IPS-18a (cell line): ENCODE measurements at regions not wholly inside any gene's neighbourhood (a gene's known extent, or its start where the extent isn't known, plus 50 kb on each side); places are given as distances from the start of the nearest gene placed in this dataset.
"Not testable (repeated sequence)": the region's sequence is repeated elsewhere in the genome, so short reads cannot be mapped to it uniquely, and the experiment has no call there.

Experiments
- H3K27ac ChIP-seq: one replicate; pipeline ENCODE4 v1.5.1; 2013; ENCODE audit warnings: low read length
- H3K27me3 ChIP-seq: one replicate; pipeline ENCODE4 v1.6.1; 2013; ENCODE audit warnings: mild to moderate bottlenecking, low read length; ENCODE audit not compliant: control insufficient read depth, insufficient read depth
- H3K36me3 ChIP-seq: one replicate; pipeline ENCODE4 v1.6.1; 2013; ENCODE audit warnings: low read depth, low read length; ENCODE audit not compliant: control insufficient read depth
- H3K4me1 ChIP-seq: one replicate; pipeline ENCODE4 v1.6.1; 2013; ENCODE audit warnings: low read depth, low read length; ENCODE audit not compliant: control insufficient read depth
- H3K4me3 ChIP-seq: one replicate; pipeline ENCODE4 v1.5.1; 2013; ENCODE audit warnings: low read length
- H3K9ac ChIP-seq: one replicate; pipeline ENCODE4 v1.6.1; 2013; ENCODE audit warnings: mild to moderate bottlenecking, low read length, moderate library complexity
- H3K9me3 ChIP-seq: one replicate; pipeline ENCODE4 v1.6.1; 2013; ENCODE audit warnings: low read depth, low read length; ENCODE audit not compliant: control insufficient read depth

GRCh38 chr3:180420016-180420415 lies 181.9 kb upstream of the TTC14 start:
- Histone ChIP-seq H3K27ac (no peak overlapping the region), H3K9ac (no peak overlapping the region), H3K36me3 (no peaks in the 10 kb centered on the region), H3K4me1 (no peaks in the 10 kb centered on the region), H3K27me3 (no peaks in the 10 kb centered on the region), H3K4me3 (no peak overlapping the region), H3K9me3 (no peaks in the 10 kb centered on the region)

DNA sequence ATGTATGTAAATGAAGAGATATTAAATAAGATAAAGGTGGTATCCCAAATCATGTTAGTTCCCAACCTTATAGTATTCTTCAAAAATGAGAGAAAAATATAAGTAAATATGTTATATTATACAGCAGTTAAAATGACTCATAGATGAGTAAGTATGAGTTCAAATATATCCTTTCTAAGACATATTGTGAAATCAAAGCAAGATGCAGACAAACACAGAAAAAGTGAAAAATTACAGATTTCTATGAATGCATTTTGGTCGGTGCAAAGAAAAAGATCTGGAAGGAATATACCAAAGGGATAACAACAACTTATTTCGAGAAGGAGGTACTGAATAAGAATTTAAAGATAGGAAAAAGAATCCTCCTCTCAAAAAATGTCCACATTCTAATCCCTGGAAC lies 181.2 kb upstream of the TTC14 start:
- H3K27ac ChIP-seq, result no peak overlapping the region
- no peak overlapping the region for H3K9ac ChIP-seq

DNA sequence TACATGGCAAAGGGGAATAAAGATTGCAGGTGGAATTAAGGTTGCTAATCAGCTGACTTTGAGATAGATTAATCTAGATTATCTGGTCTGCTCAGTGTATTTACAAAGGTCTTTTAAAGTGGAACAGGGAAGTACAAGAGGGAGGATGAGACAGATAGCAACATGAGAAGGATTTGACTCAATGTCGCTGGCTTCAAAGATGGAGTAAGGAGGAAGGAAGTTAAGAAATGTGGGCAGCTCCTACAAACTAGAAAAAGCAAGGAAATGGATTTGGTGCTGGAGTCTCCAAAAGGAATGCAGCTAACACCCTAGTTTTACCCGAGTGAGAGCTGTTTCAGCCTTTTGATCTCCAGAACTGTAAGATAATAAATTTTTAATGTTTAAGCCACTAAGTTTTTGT lies 180.7 kb upstream of the TTC14 start:
- no peaks in the 10 kb centered on the region for H3K36me3 ChIP-seq
- H3K4me1 ChIP-seq, result no peaks in the 10 kb centered on the region
- no peak overlapping the region for H3K4me3 ChIP-seq
- no peaks in the 10 kb centered on the region for H3K9me3 ChIP-seq
- H3K27me3 ChIP-seq, result no peaks in the 10 kb centered on the region
- no peak overlapping the region for H3K9ac ChIP-seq
- H3K27ac ChIP-seq, result no peak overlapping the region

More for the DNA sequence above, 181.2 kb upstream of the TTC14 start:
- Histone ChIP-seq H3K27me3 (no peaks in the 10 kb centered on the region), H3K4me3 (no peak overlapping the region), H3K4me1 (no peaks in the 10 kb centered on the region), H3K36me3 (no peaks in the 10 kb centered on the region), H3K9me3 (no peaks in the 10 kb centered on the region)

DNA sequence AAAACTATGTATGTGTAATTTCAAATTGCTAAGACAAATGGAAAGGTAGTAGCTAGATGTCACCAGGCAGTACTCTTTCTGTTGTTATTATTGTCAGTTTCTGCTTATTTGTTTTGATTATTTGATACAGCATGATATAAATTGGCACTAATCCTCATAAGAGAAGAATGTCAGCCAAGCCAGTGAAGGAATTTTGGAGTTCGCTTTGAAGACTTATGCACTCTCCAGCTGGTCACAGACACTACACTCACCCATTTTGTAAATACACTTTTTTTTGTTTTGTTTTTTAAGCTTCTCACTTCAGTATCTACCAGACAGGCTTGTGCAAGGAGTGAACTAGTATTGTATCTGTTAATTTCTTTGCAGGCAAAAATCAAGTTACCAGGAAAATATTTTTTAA lies 180.2 kb upstream of the TTC14 start:
- Histone ChIP-seq H3K27ac (no peak overlapping the region), H3K9me3 (no peaks in the 10 kb centered on the region), H3K36me3 (no peaks in the 10 kb centered on the region), H3K9ac (no peak overlapping the region), H3K4me1 (no peaks in the 10 kb centered on the region), H3K27me3 (no peaks in the 10 kb centered on the region), H3K4me3 (no peak overlapping the region)

DNA sequence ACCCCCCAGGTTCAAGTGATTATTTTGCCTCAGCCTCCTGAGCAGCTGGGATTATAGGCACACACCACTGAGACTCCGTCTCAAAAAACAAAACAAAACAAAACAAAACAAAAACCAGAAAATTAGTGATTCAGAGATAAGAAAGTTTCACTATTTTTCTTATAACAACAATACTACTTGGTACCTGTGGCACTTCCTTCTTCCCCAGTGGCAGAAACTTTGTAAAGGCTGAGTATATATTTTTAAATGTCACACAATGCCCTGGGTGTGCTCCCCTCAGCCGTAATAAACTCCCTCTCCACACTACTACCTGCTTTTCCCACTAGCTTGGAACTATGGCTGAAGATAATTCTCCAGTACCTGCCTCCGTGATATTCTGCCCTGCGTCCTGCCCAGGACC lies 177.7 kb upstream of the TTC14 start:
- H3K9ac ChIP-seq, H3K4me1 ChIP-seq, H3K9me3 ChIP-seq, H3K27ac ChIP-seq, H3K4me3 ChIP-seq, H3K27me3 ChIP-seq, H3K36me3 ChIP-seq: not testable (repeated sequence)

DNA sequence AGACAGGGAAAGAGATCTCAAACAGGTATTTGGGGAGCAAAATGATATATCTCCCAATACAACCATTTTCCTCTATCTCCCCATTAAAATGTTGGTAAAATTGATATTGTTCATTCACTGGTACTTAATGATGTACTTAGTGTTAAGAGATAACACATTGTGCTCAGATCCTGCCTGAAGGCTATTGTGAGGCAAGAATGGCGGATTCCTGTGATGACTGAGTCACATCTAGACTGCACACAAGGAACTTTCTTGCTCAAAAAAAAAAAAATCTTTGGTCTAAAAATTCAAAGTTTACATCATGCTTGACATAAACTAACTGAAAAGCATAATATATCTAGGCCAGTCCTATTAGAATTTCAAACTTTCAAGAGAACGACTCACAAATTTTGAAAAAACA lies 171.1 kb upstream of the TTC14 start:
- Histone ChIP-seq H3K27ac (no peak overlapping the region), H3K4me3 (no peak overlapping the region), H3K36me3 (no peaks in the 10 kb centered on the region), H3K9me3 (no peaks in the 10 kb centered on the region), H3K4me1 (no peaks in the 10 kb centered on the region), H3K9ac (no peak overlapping the region), H3K27me3 (no peaks in the 10 kb centered on the region)

GRCh38 chr3:180433152-180433551 lies 168.8 kb upstream of the TTC14 start:
- Histone ChIP-seq H3K9me3 (no peaks in the 10 kb centered on the region), H3K36me3 (no peaks in the 10 kb centered on the region), H3K4me1 (no peaks in the 10 kb centered on the region), H3K9ac (no peak overlapping the region), H3K27me3 (no peaks in the 10 kb centered on the region), H3K27ac (no peak overlapping the region), H3K4me3 (no peak overlapping the region)

DNA sequence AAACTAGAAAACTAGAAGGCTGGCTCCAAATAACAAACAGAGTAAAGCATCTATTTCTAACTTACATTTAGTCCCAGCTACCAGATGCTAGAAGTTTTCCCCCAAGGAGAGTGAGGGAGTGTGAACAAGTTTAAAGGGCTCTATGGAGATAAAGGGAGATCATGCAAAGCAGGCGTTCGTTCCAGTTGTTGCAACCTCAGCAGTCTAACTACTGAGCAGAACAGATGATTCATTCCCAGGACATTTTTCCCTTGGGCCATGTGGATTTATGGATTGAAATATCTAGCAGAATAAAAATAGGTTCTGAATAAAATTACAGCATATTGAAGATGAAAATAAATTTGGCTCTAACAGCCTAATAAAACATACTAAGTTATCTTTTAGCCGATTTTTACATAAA lies 154.8 kb upstream of the TTC14 start:
- H3K27me3 ChIP-seq, result no peaks in the 10 kb centered on the region
- no peak overlapping the region for H3K9ac ChIP-seq
- no peak overlapping the region for H3K27ac ChIP-seq
- H3K36me3 ChIP-seq, result no peaks in the 10 kb centered on the region
- H3K4me3 ChIP-seq, result no peak overlapping the region
- H3K4me1 ChIP-seq, result no peaks in the 10 kb centered on the region
- peaks cover 9% of the 10 kb centered on the region for H3K9me3 ChIP-seq

GRCh38 chr3:180448407-180448806 lies 153.6 kb upstream of the TTC14 start:
- H3K36me3 ChIP-seq, H3K27ac ChIP-seq, H3K4me3 ChIP-seq, H3K9me3 ChIP-seq, H3K27me3 ChIP-seq, H3K4me1 ChIP-seq, H3K9ac ChIP-seq: not testable (repeated sequence)

- no peaks in the 10 kb centered on the region for H3K36me3 ChIP-seq
- no peak overlapping the region for H3K27ac ChIP-seq
- no peaks in the 10 kb centered on the region for H3K27me3 ChIP-seq
- no peak overlapping the region for H3K4me3 ChIP-seq
- no peak overlapping the region for H3K9ac ChIP-seq
- H3K4me1 ChIP-seq, result no peaks in the 10 kb centered on the region
- H3K9me3 ChIP-seq, result no peaks in the 10 kb centered on the region
Observed at GRCh38 chr3:180457225-180457624, 144.7 kb upstream of the TTC14 start.

DNA sequence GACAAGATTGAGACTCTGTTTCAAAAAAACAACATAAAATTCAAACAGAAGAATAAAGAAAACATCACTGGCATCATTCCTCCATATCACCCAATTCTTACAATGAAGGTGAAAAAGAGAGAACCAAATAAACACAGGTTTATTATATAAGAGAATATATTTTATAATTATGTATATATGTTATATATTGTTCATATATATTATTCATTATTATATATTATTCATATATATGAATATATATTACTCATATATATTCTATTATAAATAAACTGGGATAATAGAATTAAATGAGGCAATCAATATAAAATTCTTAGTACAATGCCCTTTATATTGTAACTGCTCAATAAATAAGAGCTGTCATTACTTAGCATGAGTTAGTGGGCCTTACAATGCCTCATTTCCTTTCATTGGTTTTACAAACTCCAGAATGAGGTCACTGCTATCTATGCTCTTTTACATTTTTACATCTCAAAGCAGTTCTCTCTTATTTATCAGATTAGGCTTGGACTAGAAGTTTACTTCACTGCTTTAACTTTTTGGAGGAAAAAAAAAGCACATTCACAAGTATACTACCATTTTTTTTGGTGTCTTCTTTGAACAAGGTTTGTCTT lies 135.5 kb upstream of the TTC14 start:
- H3K36me3 ChIP-seq, result no peaks in the 10 kb centered on the region
- H3K4me1 ChIP-seq, result no peaks in the 10 kb centered on the region
- H3K9me3 ChIP-seq, result no peaks in the 10 kb centered on the region
- no peak overlapping the region for H3K9ac ChIP-seq
- H3K4me3 ChIP-seq, result no peak overlapping the region
- H3K27ac ChIP-seq, result no peak overlapping the region
- H3K27me3 ChIP-seq, result no peaks in the 10 kb centered on the region

DNA sequence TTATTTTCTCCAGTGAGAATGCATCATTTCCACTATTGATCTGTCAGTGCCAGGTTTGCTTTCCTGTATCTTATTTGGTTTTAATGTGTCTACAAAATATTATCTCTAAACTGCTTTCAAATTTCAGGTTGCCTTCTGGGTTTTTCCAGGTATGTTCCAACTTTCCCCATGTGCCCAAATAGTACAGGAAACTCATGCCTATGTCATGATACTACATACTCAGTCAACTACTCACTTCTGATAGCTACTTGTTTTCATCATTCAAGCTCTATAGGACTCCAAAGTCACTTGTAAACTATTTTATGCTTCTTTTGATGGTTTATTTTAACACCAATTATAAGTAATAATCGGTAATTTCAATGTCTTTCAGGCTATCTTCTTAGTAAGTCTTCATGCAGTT lies 134.8 kb upstream of the TTC14 start:
- Histone ChIP-seq H3K4me3 (no peak overlapping the region), H3K9ac (no peak overlapping the region), H3K9me3 (no peaks in the 10 kb centered on the region), H3K27me3 (no peaks in the 10 kb centered on the region), H3K4me1 (no peaks in the 10 kb centered on the region), H3K27ac (no peak overlapping the region), H3K36me3 (no peaks in the 10 kb centered on the region)
